ENCODE measurements at regions not wholly inside any gene's neighbourhood (a gene's known extent, or its start where the extent isn't known, plus 50 kb on each side); places are given as distances from the start of the nearest gene placed in this dataset.

DNA sequence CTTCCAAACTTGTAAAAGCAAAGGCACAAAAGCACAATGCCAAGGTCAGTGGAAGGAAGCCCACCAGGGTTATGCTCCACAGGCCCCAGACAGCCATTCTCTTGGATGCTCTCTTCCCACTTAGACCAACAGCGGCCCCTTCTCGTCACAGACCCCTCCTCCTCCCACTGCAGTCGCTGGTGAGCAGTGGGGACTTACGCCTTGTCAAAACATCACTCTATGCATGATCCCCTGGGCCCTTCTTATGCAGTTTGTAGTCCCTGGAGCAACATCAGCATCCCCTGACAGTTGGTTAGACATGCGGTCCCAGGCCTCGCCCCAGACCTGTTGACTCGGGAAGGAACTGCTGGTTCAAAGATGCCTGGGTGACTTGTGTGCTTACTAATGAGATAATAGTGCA, 376.0 kb upstream of the KLHL29 start:
- no peaks in the 10 kb centered on the region for H3K36me3 ChIP-seq (ENCODE audit: control insufficient read depth, insufficient read depth, low read length)
- H3K27me3 Mint-ChIP-seq (ENCODE audit: insufficient read depth, unreplicated experiment) = peaks cover 6% of the 10 kb centered on the region
- no peak overlapping the region for H3K4me3 Mint-ChIP-seq (ENCODE audit: unreplicated experiment)
- H3K9me3 Mint-ChIP-seq (ENCODE audit: unreplicated experiment) = no peaks in the 10 kb centered on the region
- H3K9me3 ChIP-seq = no peaks in the 10 kb centered on the region
- no peak overlapping the region for H3K4me3 ChIP-seq (ENCODE audit: low read depth, low read length)
- intact Hi-C loops (cut with micrococcal nuclease; ENCODE audit: unreplicated experiment) = no loop called here
- ChIA-PET CTCF (no interaction called here), POLR2A (no interaction called here)
- BruUV-seq (replicated peaks) = no TSS peak
- no peaks in the 10 kb centered on the region for H3K4me1 Mint-ChIP-seq (ENCODE audit: low read depth, unreplicated experiment)
- no peak overlapping the region for H3K27ac Mint-ChIP-seq (ENCODE audit: unreplicated experiment)
- H3K27me3 ChIP-seq (replicated peaks; ENCODE audit: control insufficient read depth, insufficient read depth, low read length) = no peaks in the 10 kb centered on the region
- H3K36me3 Mint-ChIP-seq (ENCODE audit: insufficient read depth, unreplicated experiment) = no peaks in the 10 kb centered on the region
- no peak for DNase-seq
- H3K4me1 ChIP-seq = no peaks in the 10 kb centered on the region
- TF ChIP-seq, protein P1, sequence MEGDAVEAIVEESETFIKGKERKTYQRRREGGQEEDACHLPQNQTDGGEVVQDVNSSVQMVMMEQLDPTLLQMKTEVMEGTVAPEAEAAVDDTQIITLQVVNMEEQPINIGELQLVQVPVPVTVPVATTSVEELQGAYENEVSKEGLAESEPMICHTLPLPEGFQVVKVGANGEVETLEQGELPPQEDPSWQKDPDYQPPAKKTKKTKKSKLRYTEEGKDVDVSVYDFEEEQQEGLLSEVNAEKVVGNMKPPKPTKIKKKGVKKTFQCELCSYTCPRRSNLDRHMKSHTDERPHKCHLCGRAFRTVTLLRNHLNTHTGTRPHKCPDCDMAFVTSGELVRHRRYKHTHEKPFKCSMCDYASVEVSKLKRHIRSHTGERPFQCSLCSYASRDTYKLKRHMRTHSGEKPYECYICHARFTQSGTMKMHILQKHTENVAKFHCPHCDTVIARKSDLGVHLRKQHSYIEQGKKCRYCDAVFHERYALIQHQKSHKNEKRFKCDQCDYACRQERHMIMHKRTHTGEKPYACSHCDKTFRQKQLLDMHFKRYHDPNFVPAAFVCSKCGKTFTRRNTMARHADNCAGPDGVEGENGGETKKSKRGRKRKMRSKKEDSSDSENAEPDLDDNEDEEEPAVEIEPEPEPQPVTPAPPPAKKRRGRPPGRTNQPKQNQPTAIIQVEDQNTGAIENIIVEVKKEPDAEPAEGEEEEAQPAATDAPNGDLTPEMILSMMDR (IDR thresholded peaks at IDR 0.05; ENCODE audit: insufficient read depth in 1 of 2, low read depth in 1 of 2, low read length in 1 of 2, severe bottlenecking in 1 of 2, unreplicated experiment in 1 of 2) = no peak

DNA sequence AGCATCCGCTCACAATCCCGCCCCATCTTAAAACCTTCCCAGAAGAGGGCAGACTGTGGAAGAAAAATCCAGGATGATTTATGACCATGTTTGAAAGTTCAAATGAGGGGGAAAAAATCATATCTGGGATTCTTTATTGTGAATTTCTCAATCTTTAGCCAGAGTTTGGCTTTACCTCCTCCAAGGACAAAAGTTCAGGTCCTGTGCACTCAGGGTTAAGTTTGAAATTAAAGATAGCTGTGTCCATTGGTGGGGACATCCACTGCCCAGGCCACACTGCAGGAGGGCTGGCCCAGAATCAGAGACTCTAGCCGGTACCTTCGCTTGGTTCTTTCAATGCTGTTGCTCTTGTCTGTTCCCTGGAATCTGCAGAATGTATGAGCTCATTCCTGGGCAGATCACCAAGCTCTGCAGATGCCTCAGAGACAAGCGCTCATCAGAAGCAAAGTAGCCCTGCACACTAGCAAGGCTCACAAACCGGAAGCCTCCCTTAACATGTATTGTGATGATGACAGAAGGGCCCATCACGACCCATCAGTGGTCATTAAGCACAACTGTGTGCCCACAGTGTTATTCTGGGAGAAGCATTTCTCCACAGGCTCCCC, 375.3 kb upstream of the KLHL29 start:
- no peak overlapping the region for H3K27ac Mint-ChIP-seq (ENCODE audit: unreplicated experiment)
- TF ChIP-seq, protein P1 (IDR thresholded peaks at IDR 0.05; ENCODE audit: insufficient read depth in 1 of 2, low read depth in 1 of 2, low read length in 1 of 2, severe bottlenecking in 1 of 2, unreplicated experiment in 1 of 2) = no peak
- no peak overlapping the region for H3K4me3 Mint-ChIP-seq (ENCODE audit: unreplicated experiment)

DNA sequence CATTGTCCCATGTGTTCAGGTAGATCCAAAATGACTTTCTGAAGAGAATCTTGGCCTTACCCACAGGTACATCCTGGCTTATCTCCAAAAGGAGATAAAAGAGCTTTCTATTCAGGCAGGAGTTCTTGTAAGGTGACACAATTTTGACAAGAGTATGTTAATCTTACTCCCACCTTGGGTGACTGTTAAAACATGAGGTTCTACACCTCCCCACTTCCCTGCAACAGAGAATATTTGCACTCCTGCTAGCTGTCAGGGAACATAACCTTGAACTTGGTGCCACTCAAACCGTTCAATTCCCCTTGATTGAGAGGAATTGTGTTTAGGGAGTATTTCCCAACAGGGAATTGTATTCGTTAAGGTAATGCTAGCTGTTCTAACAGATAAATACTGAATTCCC, 372.5 kb upstream of the KLHL29 start:
- no peaks in the 10 kb centered on the region for H3K36me3 Mint-ChIP-seq (ENCODE audit: insufficient read depth, unreplicated experiment)
- Histone ChIP-seq H3K4me1 (no peaks in the 10 kb centered on the region), H3K27me3 (replicated peaks; ENCODE audit: control insufficient read depth, insufficient read depth, low read length) (no peaks in the 10 kb centered on the region), H3K36me3 (ENCODE audit: control insufficient read depth, insufficient read depth, low read length) (no peaks in the 10 kb centered on the region), H3K4me3 (ENCODE audit: low read depth, low read length) (no peak overlapping the region), H3K9me3 (no peaks in the 10 kb centered on the region)
- no peak overlapping the region for H3K27ac Mint-ChIP-seq (ENCODE audit: unreplicated experiment)
- H3K9me3 Mint-ChIP-seq (ENCODE audit: unreplicated experiment) = no peaks in the 10 kb centered on the region
- POLR2A ChIA-PET = no interaction called here
- intact Hi-C loops (cut with micrococcal nuclease; ENCODE audit: unreplicated experiment) = no loop called here
- no peaks in the 10 kb centered on the region for H3K27me3 Mint-ChIP-seq (ENCODE audit: insufficient read depth, unreplicated experiment)
- BruUV-seq (replicated peaks) = no TSS peak
- CTCF ChIA-PET = no interaction called here
- H3K4me1 Mint-ChIP-seq (ENCODE audit: low read depth, unreplicated experiment) = peaks cover 7% of the 10 kb centered on the region
- no peak for DNase-seq
- TF ChIP-seq, protein P1 (IDR thresholded peaks at IDR 0.05; ENCODE audit: insufficient read depth in 1 of 2, low read depth in 1 of 2, low read length in 1 of 2, severe bottlenecking in 1 of 2, unreplicated experiment in 1 of 2) = no peak
- H3K4me3 Mint-ChIP-seq (ENCODE audit: unreplicated experiment) = no peak overlapping the region

More for the DNA sequence above, 375.3 kb upstream of the KLHL29 start:
- no peak for DNase-seq
- no peaks in the 10 kb centered on the region for H3K36me3 ChIP-seq (ENCODE audit: control insufficient read depth, insufficient read depth, low read length)
- CTCF ChIA-PET = no interaction called here
- no peak overlapping the region for H3K4me3 ChIP-seq (ENCODE audit: low read depth, low read length)
- Mint-ChIP-seq H3K4me1 (ENCODE audit: low read depth, unreplicated experiment) (no peaks in the 10 kb centered on the region), H3K27me3 (ENCODE audit: insufficient read depth, unreplicated experiment) (no peaks in the 10 kb centered on the region), H3K9me3 (ENCODE audit: unreplicated experiment) (no peaks in the 10 kb centered on the region), H3K36me3 (ENCODE audit: insufficient read depth, unreplicated experiment) (no peaks in the 10 kb centered on the region)
- BruUV-seq (replicated peaks) = no TSS peak
- POLR2A ChIA-PET = no interaction called here
- no peaks in the 10 kb centered on the region for H3K9me3 ChIP-seq
- no peaks in the 10 kb centered on the region for H3K4me1 ChIP-seq
- intact Hi-C loops (cut with micrococcal nuclease; ENCODE audit: unreplicated experiment) = no loop called here
- H3K27me3 ChIP-seq (replicated peaks; ENCODE audit: control insufficient read depth, insufficient read depth, low read length) = no peaks in the 10 kb centered on the region

Measured in Caco-2 (cell line).